Astrocyte (in vitro differentiated cells and primary cell): ENCODE measurements at regions not wholly inside any gene's neighbourhood (a gene's known extent, or its start where the extent isn't known, plus 50 kb on each side); places are given as distances from the start of the nearest gene placed in this dataset.

Source experiments
- DNase-seq: peaks from one replicate; pipeline ENCODE4 v3.0.0-alpha.2; 2010; ENCODE audit warnings: low read depth
- FAIRE-seq: peaks from 2 replicates; lab custom pipeline; 2011; peaks lifted over from hg19 to GRCh38; lab: Jason Lieb, UNC
- H2AFZ ChIP-seq: 2 replicates; pipeline ENCODE4 v1.6.0; 2012; ENCODE audit warnings: low read depth, low read length, inconsistent platforms
- H3K27ac ChIP-seq: 2 replicates; pipeline ENCODE4 v1.5.1; 2011; ENCODE audit warnings: low read depth, low read length, inconsistent platforms
- H3K27me3 ChIP-seq: 2 replicates; pipeline ENCODE4 v1.6.0; 2011; ENCODE audit warnings: low read length, inconsistent platforms; ENCODE audit not compliant: insufficient read depth
- H3K36me3 ChIP-seq: 2 replicates; pipeline ENCODE4 v1.5.1; 2011; ENCODE audit warnings: low read length, inconsistent platforms; ENCODE audit not compliant: insufficient read depth
- H3K4me1 ChIP-seq: 2 replicates; pipeline ENCODE4 v1.5.1; 2011; ENCODE audit warnings: low read length, inconsistent platforms; ENCODE audit not compliant: insufficient read depth
- H3K4me2 ChIP-seq: 2 replicates; pipeline ENCODE4 v1.6.0; 2012; ENCODE audit warnings: low read length, inconsistent platforms
- H3K4me3 ChIP-seq: 2 replicates; pipeline ENCODE4 v1.5.1; 2011; ENCODE audit warnings: low read depth, mild to moderate bottlenecking, low read length, inconsistent platforms; ENCODE audit not compliant: insufficient read depth
- H3K79me2 ChIP-seq: 2 replicates; pipeline ENCODE4 v1.6.0; 2012; ENCODE audit warnings: mild to moderate bottlenecking, low read length, inconsistent platforms; ENCODE audit not compliant: insufficient read depth
- H3K9ac ChIP-seq: 2 replicates; pipeline ENCODE4 v1.6.0; 2012; ENCODE audit warnings: mild to moderate bottlenecking, low read length, inconsistent platforms
- H3K9me3 ChIP-seq: 2 replicates; pipeline ENCODE4 v1.5.1; 2012; ENCODE audit warnings: low read depth, mild to moderate bottlenecking, low read length, inconsistent platforms; ENCODE audit not compliant: insufficient read depth
- H4K20me1 ChIP-seq: 2 replicates; pipeline ENCODE4 v1.6.0; 2012; ENCODE audit warnings: low read length, inconsistent platforms; ENCODE audit not compliant: insufficient read depth
- H3K27ac Mint-ChIP-seq: one replicate; pipeline ENCODE4 v1.8.0; 2021; ENCODE audit warnings: mild to moderate bottlenecking, mixed read lengths; ENCODE audit not compliant: unreplicated experiment
- H3K27me3 Mint-ChIP-seq: one replicate; pipeline ENCODE4 v1.8.0; 2021; ENCODE audit warnings: low read depth, mixed read lengths; ENCODE audit not compliant: unreplicated experiment
- H3K36me3 Mint-ChIP-seq: one replicate; pipeline ENCODE4 v1.8.0; 2021; ENCODE audit warnings: low read depth, mixed read lengths; ENCODE audit not compliant: unreplicated experiment
- H3K4me1 Mint-ChIP-seq: one replicate; pipeline ENCODE4 v1.8.0; 2021; ENCODE audit warnings: low read depth, mixed read lengths; ENCODE audit not compliant: unreplicated experiment
- H3K4me3 Mint-ChIP-seq: one replicate; pipeline ENCODE4 v1.8.0; 2021; ENCODE audit warnings: mild to moderate bottlenecking, moderate library complexity, mixed read lengths; ENCODE audit not compliant: unreplicated experiment
- H3K9me3 Mint-ChIP-seq: one replicate; pipeline ENCODE4 v1.8.0; 2021; ENCODE audit warnings: mild to moderate bottlenecking, mixed read lengths; ENCODE audit not compliant: unreplicated experiment
- EZH2 ChIP-seq: IDR thresholded peaks from 2 replicates; pipeline ENCODE4 v1.6.1; 2012; ENCODE audit warnings: mild to moderate bottlenecking, low read length, inconsistent platforms; ENCODE audit not compliant: insufficient read depth
- TF ChIP-seq, protein P1 (sequence below): IDR thresholded peaks from 2 replicates; pipeline ENCODE4 v1.5.1; 2011; ENCODE audit warnings: low read depth, mild to moderate bottlenecking, inconsistent platforms, low read length, moderate library complexity; ENCODE audit not compliant: insufficient read depth

DNA sequence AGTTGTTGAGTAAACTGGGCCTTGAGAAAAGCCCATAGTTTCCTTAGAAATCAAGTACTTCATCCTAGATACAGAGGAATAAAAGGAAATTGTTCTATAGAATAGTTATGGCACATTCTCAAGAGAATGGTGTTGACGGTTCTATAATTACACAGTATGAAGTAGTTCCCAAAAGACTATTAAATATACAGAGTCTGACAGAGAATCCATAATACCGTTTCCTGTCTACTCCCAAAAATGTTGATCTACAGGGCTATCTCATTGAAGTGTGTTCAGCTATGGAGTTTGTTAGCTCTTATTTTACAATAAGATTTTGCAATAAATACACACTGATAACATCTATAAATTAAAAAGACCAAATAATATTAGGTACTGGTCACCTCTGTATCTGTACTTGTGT, 799.7 kb downstream of the RPS29 start:
- Mint-ChIP-seq H3K27me3 (no peaks in the 10 kb centered on the region), H3K4me1 (no peaks in the 10 kb centered on the region), H3K4me3 (no peak overlapping the region), H3K9me3 (no peaks in the 10 kb centered on the region), H3K36me3 (no peaks in the 10 kb centered on the region), H3K27ac (no peak overlapping the region)
- Histone ChIP-seq H3K9me3 (no peaks in the 10 kb centered on the region), H3K27me3 (no peaks in the 10 kb centered on the region), H3K4me1 (no peaks in the 10 kb centered on the region), H3K4me2 (no peak overlapping the region), H3K36me3 (no peaks in the 10 kb centered on the region), H2AFZ (no peak overlapping the region), H3K27ac (no peak overlapping the region), H3K9ac (no peak overlapping the region), H3K79me2 (no peaks in the 10 kb centered on the region), H4K20me1 (no peaks in the 10 kb centered on the region), H3K4me3 (no peak overlapping the region)
- DNase-seq (no peak), FAIRE-seq (no peak)
- no peak for TF ChIP-seq EZH2
- TF ChIP-seq, protein P1, sequence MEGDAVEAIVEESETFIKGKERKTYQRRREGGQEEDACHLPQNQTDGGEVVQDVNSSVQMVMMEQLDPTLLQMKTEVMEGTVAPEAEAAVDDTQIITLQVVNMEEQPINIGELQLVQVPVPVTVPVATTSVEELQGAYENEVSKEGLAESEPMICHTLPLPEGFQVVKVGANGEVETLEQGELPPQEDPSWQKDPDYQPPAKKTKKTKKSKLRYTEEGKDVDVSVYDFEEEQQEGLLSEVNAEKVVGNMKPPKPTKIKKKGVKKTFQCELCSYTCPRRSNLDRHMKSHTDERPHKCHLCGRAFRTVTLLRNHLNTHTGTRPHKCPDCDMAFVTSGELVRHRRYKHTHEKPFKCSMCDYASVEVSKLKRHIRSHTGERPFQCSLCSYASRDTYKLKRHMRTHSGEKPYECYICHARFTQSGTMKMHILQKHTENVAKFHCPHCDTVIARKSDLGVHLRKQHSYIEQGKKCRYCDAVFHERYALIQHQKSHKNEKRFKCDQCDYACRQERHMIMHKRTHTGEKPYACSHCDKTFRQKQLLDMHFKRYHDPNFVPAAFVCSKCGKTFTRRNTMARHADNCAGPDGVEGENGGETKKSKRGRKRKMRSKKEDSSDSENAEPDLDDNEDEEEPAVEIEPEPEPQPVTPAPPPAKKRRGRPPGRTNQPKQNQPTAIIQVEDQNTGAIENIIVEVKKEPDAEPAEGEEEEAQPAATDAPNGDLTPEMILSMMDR, result no peak

GRCh38 chr14:48771717-48772116, 814.5 kb downstream of the RPS29 start:
- H3K4me3 ChIP-seq, result no peak overlapping the region
- FAIRE-seq (no peak), DNase-seq (peak; percentile 73)
- no peaks in the 10 kb centered on the region for H3K9me3 ChIP-seq
- no peak overlapping the region for H3K27ac Mint-ChIP-seq
- no peaks in the 10 kb centered on the region for H3K36me3 Mint-ChIP-seq
- no peaks in the 10 kb centered on the region for H3K27me3 Mint-ChIP-seq
- no peak overlapping the region for H2AFZ ChIP-seq
- H3K4me2 ChIP-seq, result no peak overlapping the region
- H3K27me3 ChIP-seq, result no peaks in the 10 kb centered on the region
- H3K4me1 ChIP-seq, result no peaks in the 10 kb centered on the region
- no peaks in the 10 kb centered on the region for H3K79me2 ChIP-seq
- H3K9me3 Mint-ChIP-seq, result peaks cover 3% of the 10 kb centered on the region
- H3K27ac ChIP-seq, result no peak overlapping the region
- no peaks in the 10 kb centered on the region for H3K36me3 ChIP-seq
- no peaks in the 10 kb centered on the region for H4K20me1 ChIP-seq
- H3K4me3 Mint-ChIP-seq, result no peak overlapping the region
- TF ChIP-seq, protein P1, result no peak
- no peak for TF ChIP-seq EZH2
- no peak overlapping the region for H3K9ac ChIP-seq
- H3K4me1 Mint-ChIP-seq, result peaks cover 2% of the 10 kb centered on the region

DNA sequence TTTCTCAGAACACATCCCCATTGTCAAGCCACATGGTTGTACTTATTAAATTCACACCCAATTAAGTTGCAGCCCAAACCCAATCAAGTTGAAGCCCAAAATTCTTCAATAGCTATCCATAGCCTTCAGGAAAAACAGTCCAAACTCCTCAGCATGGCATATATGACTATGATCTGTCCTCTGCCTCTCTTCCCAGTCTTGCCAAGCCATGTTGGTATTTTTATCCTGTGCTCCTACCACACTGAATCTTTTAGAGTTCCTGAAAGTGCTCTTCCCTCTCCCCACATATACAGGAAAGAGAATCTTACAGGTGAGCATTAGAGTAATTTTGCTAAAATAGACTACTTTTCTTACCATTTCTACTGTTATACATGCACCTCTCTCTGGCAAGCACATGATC, 834.9 kb downstream of the RPS29 start:
- FAIRE-seq (no peak), DNase-seq (no peak)
- Histone ChIP-seq H2AFZ (no peak overlapping the region), H4K20me1 (no peaks in the 10 kb centered on the region), H3K36me3 (no peaks in the 10 kb centered on the region), H3K4me3 (no peak overlapping the region), H3K4me1 (no peaks in the 10 kb centered on the region), H3K9ac (no peak overlapping the region), H3K9me3 (no peaks in the 10 kb centered on the region), H3K27me3 (no peaks in the 10 kb centered on the region), H3K79me2 (no peaks in the 10 kb centered on the region), H3K4me2 (no peak overlapping the region), H3K27ac (no peak overlapping the region)
- Mint-ChIP-seq H3K27me3 (no peaks in the 10 kb centered on the region), H3K4me3 (no peak overlapping the region), H3K36me3 (no peaks in the 10 kb centered on the region), H3K27ac (no peak overlapping the region), H3K9me3 (no peaks in the 10 kb centered on the region), H3K4me1 (peaks cover 4% of the 10 kb centered on the region)
- TF ChIP-seq EZH2, result no peak
- TF ChIP-seq, protein P1, result no peak
